Panc1 (cell line): ENCODE measurements at regions not wholly inside any gene's neighbourhood (a gene's known extent, or its start where the extent isn't known, plus 50 kb on each side); places are given as distances from the start of the nearest gene placed in this dataset.

Experiments
- POLR2AphosphoS5 ChIP-seq: IDR thresholded peaks from 2 replicates; pipeline ENCODE4 v1.6.1; 2012; ENCODE audit warnings: mild to moderate bottlenecking, low read depth, low read length, moderate library complexity
- SIN3A ChIP-seq: IDR thresholded peaks from 2 replicates; pipeline ENCODE4 v1.6.1; 2012; ENCODE audit warnings: low read depth, mild to moderate bottlenecking, low read length, moderate library complexity, borderline replicate concordance; ENCODE audit not compliant: insufficient read depth
- TCF7L2 ChIP-seq: IDR thresholded peaks from 2 replicates; pipeline ENCODE4 v1.6.1; 2011; ENCODE audit warnings: mild to moderate bottlenecking, low read depth, low read length, inconsistent platforms
- TF ChIP-seq, protein P1 (sequence below): fragments of 450-650 bp; IDR thresholded peaks from 2 replicates; pipeline ENCODE4 v1.5.1; 2017; ENCODE audit warnings: mild to moderate bottlenecking
- TF ChIP-seq, protein P2 (sequence below), 2 experiments: IDR thresholded peaks; 2 replicates each; pipeline ENCODE4 v1.6.1; 2011 to 2012; ENCODE audit warnings: low read depth in 2 of 2, control low read depth in 1 of 2, low read length in 1 of 2, mild to moderate bottlenecking in 1 of 2, moderate library complexity in 1 of 2; ENCODE audit not compliant: insufficient read depth in 1 of 2

DNA sequence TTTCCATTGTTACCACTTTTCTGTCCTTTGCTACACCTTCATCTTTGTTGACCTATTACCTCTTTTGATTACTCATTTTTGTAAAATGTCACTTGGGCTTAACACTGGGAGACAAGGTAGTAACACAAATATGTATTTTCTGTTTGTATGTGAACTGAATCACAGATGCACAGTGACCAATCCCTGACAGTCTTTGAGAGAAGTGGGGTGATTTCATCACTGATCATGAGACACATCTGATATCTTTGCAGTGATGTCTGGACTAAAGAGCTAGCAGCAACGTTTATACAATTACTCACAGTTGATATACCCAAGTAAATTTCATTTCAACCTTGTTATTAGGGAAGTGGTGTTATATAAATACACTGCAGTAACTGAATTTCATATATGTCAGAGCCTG, 1397.4 kb upstream of the SPRY2 start:
- TF ChIP-seq, protein P1, sequence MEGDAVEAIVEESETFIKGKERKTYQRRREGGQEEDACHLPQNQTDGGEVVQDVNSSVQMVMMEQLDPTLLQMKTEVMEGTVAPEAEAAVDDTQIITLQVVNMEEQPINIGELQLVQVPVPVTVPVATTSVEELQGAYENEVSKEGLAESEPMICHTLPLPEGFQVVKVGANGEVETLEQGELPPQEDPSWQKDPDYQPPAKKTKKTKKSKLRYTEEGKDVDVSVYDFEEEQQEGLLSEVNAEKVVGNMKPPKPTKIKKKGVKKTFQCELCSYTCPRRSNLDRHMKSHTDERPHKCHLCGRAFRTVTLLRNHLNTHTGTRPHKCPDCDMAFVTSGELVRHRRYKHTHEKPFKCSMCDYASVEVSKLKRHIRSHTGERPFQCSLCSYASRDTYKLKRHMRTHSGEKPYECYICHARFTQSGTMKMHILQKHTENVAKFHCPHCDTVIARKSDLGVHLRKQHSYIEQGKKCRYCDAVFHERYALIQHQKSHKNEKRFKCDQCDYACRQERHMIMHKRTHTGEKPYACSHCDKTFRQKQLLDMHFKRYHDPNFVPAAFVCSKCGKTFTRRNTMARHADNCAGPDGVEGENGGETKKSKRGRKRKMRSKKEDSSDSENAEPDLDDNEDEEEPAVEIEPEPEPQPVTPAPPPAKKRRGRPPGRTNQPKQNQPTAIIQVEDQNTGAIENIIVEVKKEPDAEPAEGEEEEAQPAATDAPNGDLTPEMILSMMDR = no peak
- TF ChIP-seq POLR2AphosphoS5 (no peak), SIN3A (no peak), TCF7L2 (no peak)
- TF ChIP-seq, protein P2, sequence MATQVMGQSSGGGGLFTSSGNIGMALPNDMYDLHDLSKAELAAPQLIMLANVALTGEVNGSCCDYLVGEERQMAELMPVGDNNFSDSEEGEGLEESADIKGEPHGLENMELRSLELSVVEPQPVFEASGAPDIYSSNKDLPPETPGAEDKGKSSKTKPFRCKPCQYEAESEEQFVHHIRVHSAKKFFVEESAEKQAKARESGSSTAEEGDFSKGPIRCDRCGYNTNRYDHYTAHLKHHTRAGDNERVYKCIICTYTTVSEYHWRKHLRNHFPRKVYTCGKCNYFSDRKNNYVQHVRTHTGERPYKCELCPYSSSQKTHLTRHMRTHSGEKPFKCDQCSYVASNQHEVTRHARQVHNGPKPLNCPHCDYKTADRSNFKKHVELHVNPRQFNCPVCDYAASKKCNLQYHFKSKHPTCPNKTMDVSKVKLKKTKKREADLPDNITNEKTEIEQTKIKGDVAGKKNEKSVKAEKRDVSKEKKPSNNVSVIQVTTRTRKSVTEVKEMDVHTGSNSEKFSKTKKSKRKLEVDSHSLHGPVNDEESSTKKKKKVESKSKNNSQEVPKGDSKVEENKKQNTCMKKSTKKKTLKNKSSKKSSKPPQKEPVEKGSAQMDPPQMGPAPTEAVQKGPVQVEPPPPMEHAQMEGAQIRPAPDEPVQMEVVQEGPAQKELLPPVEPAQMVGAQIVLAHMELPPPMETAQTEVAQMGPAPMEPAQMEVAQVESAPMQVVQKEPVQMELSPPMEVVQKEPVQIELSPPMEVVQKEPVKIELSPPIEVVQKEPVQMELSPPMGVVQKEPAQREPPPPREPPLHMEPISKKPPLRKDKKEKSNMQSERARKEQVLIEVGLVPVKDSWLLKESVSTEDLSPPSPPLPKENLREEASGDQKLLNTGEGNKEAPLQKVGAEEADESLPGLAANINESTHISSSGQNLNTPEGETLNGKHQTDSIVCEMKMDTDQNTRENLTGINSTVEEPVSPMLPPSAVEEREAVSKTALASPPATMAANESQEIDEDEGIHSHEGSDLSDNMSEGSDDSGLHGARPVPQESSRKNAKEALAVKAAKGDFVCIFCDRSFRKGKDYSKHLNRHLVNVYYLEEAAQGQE (IDR thresholded peaks at IDR 0.05; ENCODE audit: insufficient read depth in 1 of 2, low read depth in 2 of 2, low read length in 1 of 2) = no peak
